ENCODE measurements at regions not wholly inside any gene's neighbourhood (a gene's known extent, or its start where the extent isn't known, plus 50 kb on each side); places are given as distances from the start of the nearest gene placed in this dataset.

DNA sequence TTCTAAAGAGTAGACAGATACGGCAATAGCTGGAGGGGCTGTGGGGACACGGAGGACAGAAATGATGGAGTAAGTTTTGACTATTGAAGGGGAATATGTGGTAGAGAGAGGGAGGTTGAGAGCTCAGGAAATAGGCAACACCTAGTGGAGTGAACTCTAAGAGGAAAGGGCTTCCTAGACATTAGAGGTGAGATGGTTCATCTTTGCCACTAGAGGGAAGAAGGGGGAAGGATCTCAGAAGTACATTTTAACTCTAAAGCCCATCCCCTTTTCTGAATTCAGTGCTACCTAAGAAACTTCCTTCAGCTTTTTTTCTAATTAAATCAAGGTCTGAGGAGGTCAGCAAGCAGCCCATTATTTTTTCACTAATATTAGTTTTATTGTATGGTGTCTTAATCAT is 689.4 kb upstream of the MAP3K7 start:
- TF ChIP-seq GABPA (IDR thresholded peaks at IDR 0.05 in 1 of 2, conservative IDR thresholded peaks at IDR 0.05 in 1 of 2): no peak
- TF ChIP-seq SP1 (IDR thresholded peaks at IDR 0.05): no peak
- TF ChIP-seq, protein P1, sequence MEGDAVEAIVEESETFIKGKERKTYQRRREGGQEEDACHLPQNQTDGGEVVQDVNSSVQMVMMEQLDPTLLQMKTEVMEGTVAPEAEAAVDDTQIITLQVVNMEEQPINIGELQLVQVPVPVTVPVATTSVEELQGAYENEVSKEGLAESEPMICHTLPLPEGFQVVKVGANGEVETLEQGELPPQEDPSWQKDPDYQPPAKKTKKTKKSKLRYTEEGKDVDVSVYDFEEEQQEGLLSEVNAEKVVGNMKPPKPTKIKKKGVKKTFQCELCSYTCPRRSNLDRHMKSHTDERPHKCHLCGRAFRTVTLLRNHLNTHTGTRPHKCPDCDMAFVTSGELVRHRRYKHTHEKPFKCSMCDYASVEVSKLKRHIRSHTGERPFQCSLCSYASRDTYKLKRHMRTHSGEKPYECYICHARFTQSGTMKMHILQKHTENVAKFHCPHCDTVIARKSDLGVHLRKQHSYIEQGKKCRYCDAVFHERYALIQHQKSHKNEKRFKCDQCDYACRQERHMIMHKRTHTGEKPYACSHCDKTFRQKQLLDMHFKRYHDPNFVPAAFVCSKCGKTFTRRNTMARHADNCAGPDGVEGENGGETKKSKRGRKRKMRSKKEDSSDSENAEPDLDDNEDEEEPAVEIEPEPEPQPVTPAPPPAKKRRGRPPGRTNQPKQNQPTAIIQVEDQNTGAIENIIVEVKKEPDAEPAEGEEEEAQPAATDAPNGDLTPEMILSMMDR (IDR thresholded peaks at IDR 0.05; ENCODE audit: low read depth, low read length, missing input control): no peak
- no peak for TF ChIP-seq EGR1 (IDR thresholded peaks at IDR 0.05; ENCODE audit: low read depth in 2 of 2)

All from liver (tissue), 3 donors.